ENCODE measurements at regions not wholly inside any gene's neighbourhood (a gene's known extent, or its start where the extent isn't known, plus 50 kb on each side); places are given as distances from the start of the nearest gene placed in this dataset.

DNA sequence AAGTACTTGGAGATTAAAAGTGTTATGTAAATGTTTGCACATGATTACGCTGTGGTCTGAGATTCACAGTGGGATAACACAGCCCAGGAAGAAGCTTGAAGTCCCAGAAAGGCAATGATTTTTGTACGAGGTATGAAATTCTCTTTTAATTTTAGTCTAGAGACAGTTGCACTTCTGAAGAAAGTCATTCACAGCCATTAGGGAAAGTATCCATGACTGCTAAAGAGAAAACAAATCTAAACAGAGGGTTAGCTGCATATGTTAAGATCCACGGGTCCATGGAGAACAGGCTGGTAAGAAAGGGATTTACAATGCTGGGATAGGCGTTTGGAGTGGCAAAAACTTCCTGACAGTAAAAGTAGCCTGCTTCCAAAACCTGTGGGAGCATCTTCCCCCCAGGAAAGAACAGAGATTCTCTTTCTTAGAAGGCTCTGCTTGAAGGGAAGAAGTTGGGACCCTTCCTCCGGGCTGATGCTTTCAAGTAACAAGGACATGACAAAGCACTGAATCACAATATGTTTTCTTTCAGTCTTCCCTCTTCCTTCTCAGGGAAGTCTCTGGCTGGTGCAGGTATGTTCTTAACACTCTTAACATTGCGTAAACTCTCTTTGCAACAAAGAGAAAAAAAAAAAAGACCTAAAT, 220.8 kb upstream of the CELF2 start:
- TF ChIP-seq, protein P1, sequence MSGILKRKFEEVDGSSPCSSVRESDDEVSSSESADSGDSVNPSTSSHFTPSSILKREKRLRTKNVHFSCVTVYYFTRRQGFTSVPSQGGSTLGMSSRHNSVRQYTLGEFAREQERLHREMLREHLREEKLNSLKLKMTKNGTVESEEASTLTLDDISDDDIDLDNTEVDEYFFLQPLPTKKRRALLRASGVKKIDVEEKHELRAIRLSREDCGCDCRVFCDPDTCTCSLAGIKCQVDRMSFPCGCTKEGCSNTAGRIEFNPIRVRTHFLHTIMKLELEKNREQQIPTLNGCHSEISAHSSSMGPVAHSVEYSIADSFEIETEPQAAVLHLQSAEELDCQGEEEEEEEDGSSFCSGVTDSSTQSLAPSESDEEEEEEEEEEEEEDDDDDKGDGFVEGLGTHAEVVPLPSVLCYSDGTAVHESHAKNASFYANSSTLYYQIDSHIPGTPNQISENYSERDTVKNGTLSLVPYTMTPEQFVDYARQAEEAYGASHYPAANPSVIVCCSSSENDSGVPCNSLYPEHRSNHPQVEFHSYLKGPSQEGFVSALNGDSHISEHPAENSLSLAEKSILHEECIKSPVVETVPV (CRISPR knock-in tag; IDR thresholded peaks at IDR 0.05): no peak
- TF ChIP-seq PPARA (CRISPR knock-in tag; IDR thresholded peaks at IDR 0.05; ENCODE audit: borderline replicate concordance): no peak
- TF ChIP-seq ISL1 (CRISPR knock-in tag; IDR thresholded peaks at IDR 0.05): no peak
- TF ChIP-seq POU6F1 (CRISPR knock-in tag; IDR thresholded peaks at IDR 0.05; ENCODE audit: borderline replicate concordance, low read depth): no peak
- no peak for TF ChIP-seq TCF4 (CRISPR knock-in tag; IDR thresholded peaks at IDR 0.05; ENCODE audit: borderline replicate concordance)
- TF ChIP-seq ZFP3 (CRISPR knock-in tag; IDR thresholded peaks at IDR 0.05): no peak
- TF ChIP-seq ZNF565 (CRISPR knock-in tag; conservative IDR thresholded peaks at IDR 0.05; ENCODE audit: low read depth): no peak
- no peak for ATAC-seq

DNA sequence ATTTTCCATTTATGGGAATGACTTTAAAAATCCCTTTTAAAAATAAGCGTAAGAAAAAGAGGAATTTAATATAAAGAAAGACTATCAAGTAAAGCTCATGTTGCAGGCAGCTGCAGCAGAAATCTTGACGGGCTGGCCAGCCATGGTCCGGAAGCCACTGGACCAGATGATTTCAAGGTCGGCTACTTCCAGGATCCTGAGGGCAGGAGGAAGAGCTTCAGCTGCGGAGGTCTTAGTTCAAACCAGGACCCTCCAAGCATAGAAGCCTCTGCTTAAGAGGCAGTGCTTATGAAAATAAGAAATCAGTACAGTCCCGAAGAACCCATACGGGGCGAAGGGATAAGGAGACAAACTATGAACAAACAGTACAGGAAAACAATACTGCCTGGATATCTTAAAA, 220.2 kb upstream of the CELF2 start:
- no peak for ATAC-seq
- no peak for TF ChIP-seq ZNF70 (CRISPR knock-in tag; IDR thresholded peaks at IDR 0.05)
- TF ChIP-seq ESRRG (CRISPR knock-in tag; IDR thresholded peaks at IDR 0.05): no peak
- TF ChIP-seq ZFP3 (CRISPR knock-in tag; IDR thresholded peaks at IDR 0.05): no peak
- TF ChIP-seq PPARA (CRISPR knock-in tag; IDR thresholded peaks at IDR 0.05; ENCODE audit: borderline replicate concordance): no peak
- no peak for TF ChIP-seq ZC3H10 (CRISPR knock-in tag; IDR thresholded peaks at IDR 0.05)
- TF ChIP-seq GLIS3 (CRISPR knock-in tag; IDR thresholded peaks at IDR 0.05): no peak
- no peak for TF ChIP-seq SNAI2 (CRISPR knock-in tag; IDR thresholded peaks at IDR 0.05)
- TF ChIP-seq ZNF565 (CRISPR knock-in tag; conservative IDR thresholded peaks at IDR 0.05; ENCODE audit: low read depth): no peak

- ATAC-seq: no peak
- TF ChIP-seq ZNF70 (CRISPR knock-in tag; IDR thresholded peaks at IDR 0.05): no peak
- TF ChIP-seq ZC3H10 (CRISPR knock-in tag; IDR thresholded peaks at IDR 0.05): no peak
- TF ChIP-seq BACH2 (CRISPR knock-in tag; IDR thresholded peaks at IDR 0.05; ENCODE audit: borderline replicate concordance): no peak
- TF ChIP-seq CREB5 (CRISPR knock-in tag; IDR thresholded peaks at IDR 0.05; ENCODE audit: low read depth): no peak
- no peak for TF ChIP-seq TCF4 (CRISPR knock-in tag; IDR thresholded peaks at IDR 0.05; ENCODE audit: borderline replicate concordance)
- TF ChIP-seq SNAI2 (CRISPR knock-in tag; IDR thresholded peaks at IDR 0.05): no peak
- no peak for TF ChIP-seq TSHZ2 (CRISPR knock-in tag; IDR thresholded peaks at IDR 0.05)
- no peak for TF ChIP-seq ISL1 (CRISPR knock-in tag; IDR thresholded peaks at IDR 0.05)
- no peak for TF ChIP-seq ZNF8 (CRISPR knock-in tag; IDR thresholded peaks at IDR 0.05)
- TF ChIP-seq, protein P1 (CRISPR knock-in tag; IDR thresholded peaks at IDR 0.05): no peak
- TF ChIP-seq RARB (CRISPR knock-in tag; IDR thresholded peaks at IDR 0.05): no peak
- TF ChIP-seq ARNTL (CRISPR knock-in tag; IDR thresholded peaks at IDR 0.05; ENCODE audit: borderline replicate concordance, low read depth): no peak
- no peak for TF ChIP-seq TOX (CRISPR knock-in tag; IDR thresholded peaks at IDR 0.05; ENCODE audit: borderline replicate concordance)
- TF ChIP-seq ZFP3 (CRISPR knock-in tag; IDR thresholded peaks at IDR 0.05): no peak
- no peak for TF ChIP-seq ZNF565 (CRISPR knock-in tag; conservative IDR thresholded peaks at IDR 0.05; ENCODE audit: low read depth)
- TF ChIP-seq PATZ1 (CRISPR knock-in tag; IDR thresholded peaks at IDR 0.05; ENCODE audit: borderline replicate concordance): no peak
Observed at GRCh38 chr10:10798102-10798863, 219.4 kb upstream of the CELF2 start.
